NCI-H748 (cell line): ENCODE measurements at regions not wholly inside any gene's neighbourhood (a gene's known extent, or its start where the extent isn't known, plus 50 kb on each side); places are given as distances from the start of the nearest gene placed in this dataset.

ENCODE experiments used
- DNase-seq: peaks from one replicate; lab custom pipeline; 2025; ENCODE audit not compliant: unreplicated experiment; lab: John Stamatoyannopoulos, UW

- DNase-seq: no peak
Measured at GRCh38 chr13:90091611-90092010, 1255.9 kb upstream of the MIR17HG start.

- DNase-seq: no peak
Measured at GRCh38 chr13:90094357-90094756, 1253.1 kb upstream of the MIR17HG start.

- no peak for DNase-seq
Measured at GRCh38 chr13:90098577-90098976, 1248.9 kb upstream of the MIR17HG start.

GRCh38 chr13:90099847-90100246 is 1247.6 kb upstream of the MIR17HG start:
- DNase-seq: no peak

GRCh38 chr13:90103099-90103784 is 1244.2 kb upstream of the MIR17HG start:
- DNase-seq: no peak

GRCh38 chr13:90104764-90105163 is 1242.7 kb upstream of the MIR17HG start:
- no peak for DNase-seq

GRCh38 chr13:90105276-90105675 is 1242.2 kb upstream of the MIR17HG start:
- no peak for DNase-seq

- DNase-seq: no peak
Measured at GRCh38 chr13:90105849-90106496, 1241.5 kb upstream of the MIR17HG start.

- DNase-seq: no peak
Measured at GRCh38 chr13:90107661-90108060, 1239.8 kb upstream of the MIR17HG start.

GRCh38 chr13:90108547-90108946 is 1238.9 kb upstream of the MIR17HG start:
- DNase-seq: no peak

- no peak for DNase-seq
Measured at GRCh38 chr13:90116121-90116520, 1231.4 kb upstream of the MIR17HG start.

- no peak for DNase-seq
Measured at GRCh38 chr13:90118467-90119071, 1228.9 kb upstream of the MIR17HG start.

- DNase-seq: peak; percentile 77
Measured at GRCh38 chr13:90120026-90120425, 1227.5 kb upstream of the MIR17HG start.

GRCh38 chr13:90121784-90122183 is 1225.7 kb upstream of the MIR17HG start:
- DNase-seq: no peak

- no peak for DNase-seq
Measured at GRCh38 chr13:90122531-90122930, 1225.0 kb upstream of the MIR17HG start.

GRCh38 chr13:90135558-90135957 is 1211.9 kb upstream of the MIR17HG start:
- DNase-seq: no peak

GRCh38 chr13:90142251-90142650 is 1205.2 kb upstream of the MIR17HG start:
- DNase-seq: no peak

- DNase-seq: no peak
Measured at GRCh38 chr13:90154311-90154960, 1193.1 kb upstream of the MIR17HG start.

- DNase-seq: peak; percentile 88
Measured at GRCh38 chr13:90156390-90156789, 1191.1 kb upstream of the MIR17HG start.

GRCh38 chr13:90168953-90169352 is 1178.5 kb upstream of the MIR17HG start:
- no peak for DNase-seq

GRCh38 chr13:90170208-90170607 is 1177.3 kb upstream of the MIR17HG start:
- no peak for DNase-seq

- DNase-seq: no peak
Measured at GRCh38 chr13:90171649-90172048, 1175.8 kb upstream of the MIR17HG start.
